ENCODE measurements at regions not wholly inside any gene's neighbourhood (a gene's known extent, or its start where the extent isn't known, plus 50 kb on each side); places are given as distances from the start of the nearest gene placed in this dataset.

DNA sequence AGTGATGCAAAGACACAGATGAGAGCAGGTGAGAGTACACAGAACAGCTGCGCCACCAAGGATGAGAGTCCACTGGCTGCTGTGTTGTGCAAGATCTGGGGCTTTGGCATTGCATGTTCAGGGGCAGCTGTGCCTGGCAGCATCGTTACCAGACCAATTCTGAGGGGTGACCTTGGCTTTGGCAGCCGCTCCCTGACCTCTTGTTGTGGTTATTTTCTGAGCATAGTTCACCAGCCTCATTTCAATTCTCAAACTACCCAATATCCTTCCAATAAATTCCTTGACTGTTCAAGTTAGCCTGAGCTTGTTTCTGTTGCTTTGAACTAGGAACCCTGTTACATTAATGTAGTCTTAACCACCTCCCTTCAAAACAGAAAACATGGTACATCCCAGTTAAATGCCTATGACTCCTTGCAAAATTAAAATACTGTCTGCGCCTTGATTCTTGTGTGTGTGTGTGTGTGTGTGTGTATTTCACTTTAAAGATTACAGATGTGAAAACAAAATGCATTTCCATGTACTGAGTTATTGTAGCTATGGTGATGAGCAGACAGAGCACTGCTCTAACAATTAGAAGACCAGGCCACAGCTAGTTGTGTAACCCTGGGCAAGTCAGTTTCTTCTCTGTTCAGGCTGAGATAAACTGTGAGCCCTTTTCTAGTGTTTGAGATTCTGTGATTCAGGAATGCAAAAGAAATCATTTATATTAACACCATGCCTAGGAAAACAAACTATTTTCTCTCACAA is 106.3 kb upstream of the GUCA2B start:
- Histone ChIP-seq H3K4me1 (ENCODE audit: low read length) (no peaks in the 10 kb centered on the region), H3K4me2 (ENCODE audit: low read depth, low read length) (no peak overlapping the region), H3K9me3 (replicated peaks; ENCODE audit: insufficient read depth, low read length) (no peaks in the 10 kb centered on the region), H3K36me3 (replicated peaks; ENCODE audit: insufficient read depth, low read length) (no peaks in the 10 kb centered on the region), H3F3A (ENCODE audit: insufficient read depth, low read length) (no peaks in the 10 kb centered on the region), H4K20me1 (ENCODE audit: insufficient read depth, low read length) (no peaks in the 10 kb centered on the region), H3K4me3 (ENCODE audit: low read length) (no peak overlapping the region), H3K9me2 (replicated peaks; ENCODE audit: insufficient read depth, low read length) (no peaks in the 10 kb centered on the region), H3K27me3 (replicated peaks; ENCODE audit: insufficient read depth, low read length) (no peaks in the 10 kb centered on the region), H3K79me2 (ENCODE audit: low read length) (no peaks in the 10 kb centered on the region), H3K9ac (ENCODE audit: low read length) (no peak overlapping the region), H3K27ac (ENCODE audit: low read length) (no peak overlapping the region), H2AFZ (ENCODE audit: low read length) (no peak overlapping the region)
- DNase-seq, result no peak
- TF ChIP-seq, protein P1, sequence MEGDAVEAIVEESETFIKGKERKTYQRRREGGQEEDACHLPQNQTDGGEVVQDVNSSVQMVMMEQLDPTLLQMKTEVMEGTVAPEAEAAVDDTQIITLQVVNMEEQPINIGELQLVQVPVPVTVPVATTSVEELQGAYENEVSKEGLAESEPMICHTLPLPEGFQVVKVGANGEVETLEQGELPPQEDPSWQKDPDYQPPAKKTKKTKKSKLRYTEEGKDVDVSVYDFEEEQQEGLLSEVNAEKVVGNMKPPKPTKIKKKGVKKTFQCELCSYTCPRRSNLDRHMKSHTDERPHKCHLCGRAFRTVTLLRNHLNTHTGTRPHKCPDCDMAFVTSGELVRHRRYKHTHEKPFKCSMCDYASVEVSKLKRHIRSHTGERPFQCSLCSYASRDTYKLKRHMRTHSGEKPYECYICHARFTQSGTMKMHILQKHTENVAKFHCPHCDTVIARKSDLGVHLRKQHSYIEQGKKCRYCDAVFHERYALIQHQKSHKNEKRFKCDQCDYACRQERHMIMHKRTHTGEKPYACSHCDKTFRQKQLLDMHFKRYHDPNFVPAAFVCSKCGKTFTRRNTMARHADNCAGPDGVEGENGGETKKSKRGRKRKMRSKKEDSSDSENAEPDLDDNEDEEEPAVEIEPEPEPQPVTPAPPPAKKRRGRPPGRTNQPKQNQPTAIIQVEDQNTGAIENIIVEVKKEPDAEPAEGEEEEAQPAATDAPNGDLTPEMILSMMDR (IDR thresholded peaks at IDR 0.05; ENCODE audit: low read length), result no peak
- TF ChIP-seq EZH2phosphoT487 (IDR thresholded peaks at IDR 0.05; ENCODE audit: low read length), result no peak
- TF ChIP-seq EZH2 (optimal IDR thresholded peaks at IDR 0.05; ENCODE audit: low read depth, low read length), result no peak

DNA sequence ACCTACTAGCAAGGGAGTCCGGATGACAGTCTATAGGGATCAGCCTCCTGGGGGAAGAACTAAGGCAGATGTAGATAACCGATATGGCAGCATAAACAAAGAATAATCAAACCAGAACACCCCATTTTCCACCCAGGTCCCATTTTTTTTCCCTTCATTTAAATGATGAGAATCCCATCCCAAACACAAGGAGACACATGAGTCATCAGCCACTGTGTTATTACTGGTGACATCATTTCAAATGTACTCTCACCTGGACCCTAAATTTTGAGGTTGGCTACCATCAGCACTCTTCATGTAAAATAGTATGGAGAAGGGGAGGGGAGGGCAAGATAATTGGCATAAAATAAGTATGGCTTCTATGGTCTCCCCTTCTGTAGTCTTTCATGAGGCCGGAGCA is 108.9 kb upstream of the GUCA2B start:
- Histone ChIP-seq H3K9me3 (replicated peaks; ENCODE audit: insufficient read depth, low read length) (no peaks in the 10 kb centered on the region), H3K79me2 (ENCODE audit: low read length) (no peaks in the 10 kb centered on the region), H3K4me3 (ENCODE audit: low read length) (no peak overlapping the region), H4K20me1 (ENCODE audit: insufficient read depth, low read length) (no peaks in the 10 kb centered on the region), H3F3A (ENCODE audit: insufficient read depth, low read length) (no peaks in the 10 kb centered on the region), H3K27me3 (replicated peaks; ENCODE audit: insufficient read depth, low read length) (no peaks in the 10 kb centered on the region), H3K36me3 (replicated peaks; ENCODE audit: insufficient read depth, low read length) (no peaks in the 10 kb centered on the region), H3K4me2 (ENCODE audit: low read depth, low read length) (no peak overlapping the region), H3K27ac (ENCODE audit: low read length) (no peak overlapping the region), H3K9ac (ENCODE audit: low read length) (no peak overlapping the region), H3K9me2 (replicated peaks; ENCODE audit: insufficient read depth, low read length) (no peaks in the 10 kb centered on the region), H2AFZ (ENCODE audit: low read length) (no peak overlapping the region), H3K4me1 (ENCODE audit: low read length) (no peaks in the 10 kb centered on the region)
- DNase-seq, result no peak
- TF ChIP-seq EZH2phosphoT487 (IDR thresholded peaks at IDR 0.05; ENCODE audit: low read length), result no peak
- no peak for TF ChIP-seq EZH2 (optimal IDR thresholded peaks at IDR 0.05; ENCODE audit: low read depth, low read length)
- TF ChIP-seq, protein P1 (IDR thresholded peaks at IDR 0.05; ENCODE audit: low read length), result no peak

DNA sequence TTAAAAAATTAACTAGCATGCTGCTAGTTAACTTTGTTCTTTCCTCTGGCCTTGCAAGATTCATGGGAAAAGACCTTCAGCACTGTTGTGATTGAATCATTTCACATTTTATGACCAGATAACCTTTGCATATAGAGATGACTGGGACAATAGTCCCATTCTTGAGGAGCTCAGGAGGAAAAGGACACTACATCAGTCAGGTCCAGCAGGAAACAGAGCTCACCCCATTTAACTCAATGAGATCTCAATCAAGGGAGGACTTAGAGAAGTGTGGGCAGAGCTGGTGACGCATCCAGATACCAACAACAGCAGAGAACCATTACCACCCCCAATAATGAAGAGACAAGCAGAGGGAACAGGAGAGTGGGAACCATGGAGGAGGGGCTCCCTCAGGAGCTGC is 109.4 kb upstream of the GUCA2B start:
- Histone ChIP-seq H3K9me3 (replicated peaks; ENCODE audit: insufficient read depth, low read length) (no peaks in the 10 kb centered on the region), H3K4me2 (ENCODE audit: low read depth, low read length) (no peak overlapping the region), H3K36me3 (replicated peaks; ENCODE audit: insufficient read depth, low read length) (no peaks in the 10 kb centered on the region), H3K27ac (ENCODE audit: low read length) (no peak overlapping the region), H3K79me2 (ENCODE audit: low read length) (no peaks in the 10 kb centered on the region), H2AFZ (ENCODE audit: low read length) (no peak overlapping the region), H3K27me3 (replicated peaks; ENCODE audit: insufficient read depth, low read length) (no peaks in the 10 kb centered on the region), H4K20me1 (ENCODE audit: insufficient read depth, low read length) (no peaks in the 10 kb centered on the region), H3K4me1 (ENCODE audit: low read length) (no peaks in the 10 kb centered on the region), H3K9me2 (replicated peaks; ENCODE audit: insufficient read depth, low read length) (no peaks in the 10 kb centered on the region), H3K4me3 (ENCODE audit: low read length) (no peak overlapping the region), H3F3A (ENCODE audit: insufficient read depth, low read length) (no peaks in the 10 kb centered on the region), H3K9ac (ENCODE audit: low read length) (no peak overlapping the region)
- no peak for TF ChIP-seq EZH2 (optimal IDR thresholded peaks at IDR 0.05; ENCODE audit: low read depth, low read length)
- TF ChIP-seq, protein P1 (IDR thresholded peaks at IDR 0.05; ENCODE audit: low read length), result no peak
- no peak for TF ChIP-seq EZH2phosphoT487 (IDR thresholded peaks at IDR 0.05; ENCODE audit: low read length)
- no peak for DNase-seq

All from MM.1S (cell line).